GM19463 (cell line): ENCODE measurements at regions not wholly inside any gene's neighbourhood (a gene's known extent, or its start where the extent isn't known, plus 50 kb on each side); places are given as distances from the start of the nearest gene placed in this dataset.
"Not testable (repeated sequence)": the region's sequence is repeated elsewhere in the genome, so short reads cannot be mapped to it uniquely, and the experiment has no call there.

ENCODE experiments used
- ATAC-seq: cut with Tn5 transposase; IDR thresholded peaks from one replicate; pipeline ENCODE4 v1.9.1; 2021; ENCODE audit warnings: mild to moderate bottlenecking, moderate library complexity; ENCODE audit not compliant: unreplicated experiment

DNA sequence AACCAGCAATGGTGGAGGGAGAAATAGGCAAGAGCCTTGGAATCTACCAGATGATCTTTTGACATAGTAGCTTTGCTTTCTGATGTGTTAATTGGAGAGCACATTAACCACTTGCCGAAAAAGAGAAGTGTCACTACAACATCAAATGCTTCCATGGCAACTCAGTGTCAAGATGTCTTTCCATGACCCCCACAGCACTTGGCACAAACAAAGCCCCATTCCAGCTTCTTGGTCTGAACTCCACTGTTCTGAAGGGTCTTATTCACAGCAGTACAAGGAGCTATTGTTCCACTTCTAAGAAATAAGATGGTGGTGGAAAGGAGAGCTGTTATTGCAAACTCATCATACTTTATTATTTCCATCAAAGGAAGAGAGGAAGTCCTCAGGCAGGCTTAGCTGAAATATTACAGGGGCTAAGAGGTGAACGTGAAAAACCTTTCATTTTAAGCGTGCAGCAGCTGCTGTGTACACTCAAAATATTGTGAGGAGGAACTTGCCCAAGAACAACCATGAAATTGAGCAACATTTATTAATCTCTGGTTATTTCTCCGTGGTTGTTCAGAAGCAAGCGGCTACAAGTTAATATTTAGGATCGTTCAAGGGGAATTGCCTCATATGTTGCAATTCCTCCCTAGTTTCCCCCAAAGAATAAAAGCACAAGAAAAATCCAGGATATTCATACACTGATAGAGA, 354.8 kb upstream of the CELF2 start:
- no peak for ATAC-seq

DNA sequence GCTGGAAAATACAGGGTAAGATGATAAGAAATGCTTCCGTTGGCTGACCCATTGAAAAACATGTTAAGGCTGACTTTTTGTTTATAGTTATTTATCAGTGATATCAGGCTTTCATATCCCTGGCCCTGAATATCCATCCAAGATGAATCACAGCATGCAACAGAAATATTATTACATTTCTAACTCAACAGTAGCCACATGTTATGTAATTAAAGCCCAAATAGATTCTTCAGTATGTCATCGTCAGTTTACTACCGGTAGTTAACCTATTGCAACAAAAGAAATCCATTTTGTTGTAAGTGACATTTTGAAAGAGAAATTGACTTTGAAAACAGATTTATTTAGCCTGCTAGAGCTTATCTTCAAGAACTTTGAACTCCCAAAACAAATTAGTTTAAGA, 354.1 kb upstream of the CELF2 start:
- ATAC-seq: no peak

DNA sequence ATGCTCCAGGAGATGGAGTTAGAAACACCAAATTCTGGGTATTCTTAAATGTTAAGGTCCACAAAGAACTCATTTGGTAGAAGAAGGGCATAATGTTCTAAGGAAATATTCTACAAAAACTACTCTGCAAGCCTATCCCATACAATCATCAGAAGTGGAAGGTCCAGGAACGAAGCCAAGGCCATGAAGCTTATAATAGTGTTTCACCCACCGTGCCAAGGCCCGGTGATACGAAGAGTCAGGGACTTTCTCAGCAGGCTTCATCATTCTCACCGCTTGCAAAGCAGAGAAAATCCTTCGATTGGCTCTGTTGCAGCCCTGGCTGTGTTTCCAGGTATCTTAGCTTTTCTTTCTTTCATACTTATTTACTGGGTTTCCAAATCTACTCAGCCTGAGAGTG, 351.9 kb upstream of the CELF2 start:
- no peak for ATAC-seq

DNA sequence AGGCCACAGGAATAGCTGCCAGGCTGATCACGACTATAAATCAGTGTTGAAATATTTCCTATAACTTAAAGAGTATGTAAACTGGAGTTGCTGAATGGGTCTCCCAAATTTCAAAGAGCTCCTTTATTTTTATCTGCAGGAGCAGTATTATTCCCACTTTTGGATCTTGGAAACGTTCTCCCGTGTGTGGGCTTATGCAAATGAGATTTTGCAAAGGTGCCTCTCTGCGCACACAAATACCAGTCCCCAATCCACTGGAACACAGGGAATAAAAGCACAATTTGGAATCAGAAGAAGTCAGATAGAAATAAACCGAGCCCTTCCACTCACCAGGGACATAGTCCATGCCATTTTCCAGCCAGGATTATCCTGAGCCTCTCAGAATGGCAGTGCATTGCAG, 350.2 kb upstream of the CELF2 start:
- ATAC-seq: no peak

DNA sequence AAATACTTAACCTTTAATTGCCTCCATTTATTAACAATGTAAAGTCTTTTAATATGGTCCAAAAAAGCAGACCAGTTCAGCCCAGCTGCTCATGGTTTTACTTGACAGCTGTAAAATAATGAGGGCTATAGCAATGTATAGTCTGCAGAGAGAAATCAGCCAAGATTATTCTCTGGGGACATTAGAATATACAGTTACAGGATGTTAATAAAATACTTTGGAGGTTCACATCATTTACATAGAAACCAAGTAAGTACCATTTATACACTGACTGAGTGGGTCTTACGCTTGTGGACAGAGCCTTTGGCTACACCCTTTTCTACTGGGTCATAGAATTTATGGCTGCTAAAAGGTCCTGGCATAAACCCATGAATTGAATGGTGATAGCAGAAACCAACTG, 340.7 kb upstream of the CELF2 start:
- no peak for ATAC-seq

DNA sequence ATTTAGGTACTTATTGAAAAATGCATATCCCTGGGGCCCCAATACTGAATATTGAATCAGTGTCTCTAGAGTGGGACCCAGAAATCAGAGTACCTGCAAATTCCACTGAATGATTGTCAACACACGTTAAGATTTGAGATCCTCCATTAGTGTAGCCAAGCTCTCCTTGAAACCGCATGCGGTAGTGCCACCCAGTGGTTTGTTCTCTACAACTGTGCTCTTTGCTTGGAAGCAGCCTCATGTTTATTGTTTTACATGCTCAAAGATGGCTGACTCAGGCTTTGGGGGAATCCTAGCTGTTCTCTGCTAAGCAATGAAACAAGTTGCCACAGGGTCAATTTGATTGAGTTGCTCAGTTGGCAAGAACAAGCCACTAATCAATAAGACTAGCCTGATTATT, 340.2 kb upstream of the CELF2 start:
- peak; percentile 67 for ATAC-seq

DNA sequence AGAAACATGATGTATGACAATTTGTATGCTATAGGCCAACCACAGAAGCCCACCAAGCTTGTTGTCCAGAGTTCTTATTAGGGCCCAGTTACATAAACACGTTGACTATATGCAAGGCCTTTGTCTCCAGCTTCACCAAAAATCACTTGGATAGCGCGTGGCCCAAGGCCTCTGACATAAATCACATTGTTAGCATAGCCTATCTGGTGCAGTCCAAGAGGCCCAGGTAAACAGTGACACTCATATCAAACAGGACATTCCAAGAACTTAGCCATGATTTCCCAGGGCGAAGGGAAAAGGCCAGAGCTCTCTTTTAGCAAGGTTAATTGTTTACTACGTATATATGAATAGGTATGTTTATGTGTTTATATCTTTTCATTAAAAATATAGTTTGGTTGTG, 337.2 kb upstream of the CELF2 start:
- no peak for ATAC-seq

DNA sequence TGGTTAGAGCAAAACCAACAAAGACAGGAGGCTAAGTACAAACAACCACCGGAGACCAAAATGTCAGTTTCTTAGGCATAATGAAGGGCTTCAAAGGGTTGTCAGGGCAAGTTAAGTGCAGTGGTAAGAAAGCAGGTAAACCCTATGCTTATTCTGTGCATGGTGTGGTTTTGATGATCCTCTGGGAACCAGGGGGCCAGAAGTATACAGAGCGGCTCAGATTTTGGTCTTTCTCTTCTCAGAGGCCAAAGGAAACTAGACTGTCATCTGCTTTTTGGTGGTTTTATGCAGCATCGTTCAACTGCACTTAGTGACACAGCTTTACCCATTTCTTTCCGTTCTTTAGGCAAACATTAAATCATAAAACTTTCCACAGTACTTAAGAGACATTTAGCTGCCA, 332.7 kb upstream of the CELF2 start:
- ATAC-seq: no peak

DNA sequence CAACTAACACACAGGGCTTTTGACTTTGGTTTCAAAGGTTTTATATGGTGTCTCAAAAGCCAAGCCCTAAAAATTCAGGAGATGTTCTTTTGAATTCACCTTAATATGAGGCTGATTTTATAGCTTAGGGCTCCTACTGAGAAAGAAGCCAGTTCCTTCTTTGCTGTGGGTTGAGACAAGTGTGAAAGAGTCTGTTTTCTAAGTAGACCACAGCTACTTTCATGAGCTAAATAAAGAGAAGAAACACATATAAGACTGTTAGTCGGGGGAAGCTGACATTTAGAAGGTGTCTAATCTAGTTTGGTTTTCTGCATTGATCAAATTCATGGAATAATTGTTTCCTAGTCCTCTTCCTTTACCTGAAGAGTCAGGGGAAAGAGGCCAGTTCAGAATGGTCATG, 332.1 kb upstream of the CELF2 start:
- no peak for ATAC-seq

DNA sequence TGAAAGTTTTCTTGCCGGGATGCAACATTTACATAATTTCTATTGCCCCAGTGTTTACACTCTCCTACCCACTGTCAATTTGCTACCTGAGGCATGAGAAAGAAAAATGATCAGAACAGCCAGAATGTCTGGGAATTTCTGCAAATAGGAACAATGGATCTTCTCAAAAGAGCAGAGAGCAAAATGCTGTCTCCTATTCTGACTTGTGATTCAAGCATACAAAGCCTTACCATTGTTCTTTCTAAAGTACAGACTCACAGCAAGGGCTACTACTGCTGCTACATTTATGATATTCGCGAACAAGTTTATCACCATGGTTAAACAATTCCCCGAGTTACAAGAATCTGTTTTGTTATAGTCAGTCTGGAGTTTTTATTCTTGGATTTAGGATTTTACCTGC, 329.9 kb upstream of the CELF2 start:
- no peak for ATAC-seq

DNA sequence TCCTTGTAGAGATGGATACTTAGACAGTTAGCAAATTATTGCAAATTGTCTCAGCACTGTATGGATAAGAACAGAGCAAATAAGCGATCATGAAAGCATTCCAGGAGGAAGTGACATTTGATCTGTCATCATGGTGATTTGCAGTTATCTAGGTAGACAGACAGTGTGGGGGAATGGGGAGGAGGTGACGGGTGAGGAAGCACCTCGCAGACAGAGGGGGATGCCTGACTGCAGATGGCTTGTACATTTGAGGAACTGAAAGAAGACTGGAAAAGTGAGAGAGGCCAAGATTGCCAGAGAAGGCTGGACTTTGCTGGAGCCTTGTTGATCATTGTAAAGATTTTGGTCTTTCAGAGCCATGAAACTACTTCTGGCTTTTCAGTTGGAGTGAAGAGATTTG, 318.2 kb upstream of the CELF2 start:
- no peak for ATAC-seq

DNA sequence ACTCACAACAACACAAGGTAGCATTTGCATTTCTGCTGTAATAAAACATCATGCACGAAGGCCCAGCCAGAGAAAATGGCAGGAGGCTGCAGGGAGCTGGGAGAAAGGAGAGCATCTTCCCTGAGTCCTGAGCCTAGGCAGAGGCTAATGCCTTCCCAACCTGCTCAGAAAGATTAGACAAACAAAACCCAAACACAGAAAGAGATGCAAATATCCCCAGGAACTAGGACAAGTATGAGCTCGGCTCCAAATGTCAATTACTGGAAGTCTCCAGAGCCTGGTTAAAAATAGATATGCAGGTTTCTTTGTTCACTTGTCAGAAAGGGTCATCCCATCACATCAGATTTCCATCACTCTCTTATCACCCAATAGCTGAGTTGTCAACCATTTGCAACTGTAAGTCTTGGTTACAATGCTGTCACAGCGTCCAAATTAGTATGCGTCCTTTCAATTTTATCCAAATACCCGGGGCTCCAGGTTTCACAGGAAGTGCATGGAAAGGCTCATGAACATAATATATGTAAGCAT, 316.5 kb upstream of the CELF2 start:
- no peak for ATAC-seq

DNA sequence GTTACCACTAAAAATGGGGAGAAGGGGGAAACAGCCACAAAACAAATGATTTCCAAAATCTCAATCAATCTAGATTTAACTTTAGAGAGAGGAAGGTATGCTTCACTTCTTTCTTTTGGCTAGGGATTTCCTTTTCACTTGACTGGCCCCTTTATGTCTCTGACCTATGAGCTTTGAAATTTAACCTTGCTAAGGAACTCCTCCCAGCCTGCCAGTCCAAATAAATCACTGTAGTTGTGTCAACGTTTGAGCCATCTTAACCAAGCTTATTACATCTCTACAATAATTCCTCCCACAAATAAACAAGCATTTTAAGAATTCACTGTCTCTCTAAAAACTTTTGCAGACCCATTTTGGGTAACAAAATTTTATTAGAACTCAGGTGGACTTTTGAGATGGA, 315.5 kb upstream of the CELF2 start:
- no peak for ATAC-seq

DNA sequence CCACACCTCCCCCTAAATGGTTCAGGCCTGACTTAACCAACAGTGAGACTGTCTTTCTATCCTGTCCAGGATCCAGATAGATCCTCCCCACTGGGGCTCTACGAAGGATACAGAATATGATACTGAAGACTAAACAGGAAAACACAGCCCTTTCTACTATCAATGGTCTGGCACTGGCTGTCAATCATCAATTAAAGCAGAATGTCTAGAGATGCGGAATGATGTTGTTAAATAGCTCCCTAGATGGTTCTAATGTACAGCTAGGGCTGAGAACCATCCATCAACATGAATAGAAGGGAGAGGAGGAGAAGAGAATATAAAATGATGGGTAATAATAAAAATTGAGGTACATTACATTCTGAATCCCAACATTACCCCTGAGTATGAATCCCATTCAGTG, 314.3 kb upstream of the CELF2 start:
- no peak for ATAC-seq

DNA sequence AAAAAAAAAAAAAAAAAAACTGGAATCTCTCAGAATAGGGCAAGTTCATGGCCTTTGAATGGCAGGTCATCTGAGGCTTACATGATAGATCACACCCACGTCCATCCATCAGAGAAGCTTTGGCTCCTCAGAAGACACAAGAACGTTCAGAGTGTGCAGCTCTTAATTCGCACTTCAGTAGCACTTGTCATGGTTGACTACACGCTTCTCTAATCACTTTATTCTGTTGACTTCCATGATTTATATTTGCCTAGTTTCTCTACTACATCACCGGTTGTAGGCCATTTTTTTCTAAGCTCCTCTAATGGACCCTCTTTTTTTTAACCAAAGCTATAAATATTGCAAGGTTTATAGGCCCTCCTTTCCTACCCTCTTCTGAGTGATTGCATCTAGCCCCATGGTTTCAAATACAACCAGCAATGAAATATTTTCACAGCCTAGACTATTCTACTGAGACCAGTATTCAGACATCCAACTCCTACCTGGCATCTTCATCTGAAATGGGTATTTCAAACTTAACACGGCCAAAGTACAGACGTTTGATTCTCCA, 305.4 kb upstream of the CELF2 start:
- ATAC-seq: no peak

DNA sequence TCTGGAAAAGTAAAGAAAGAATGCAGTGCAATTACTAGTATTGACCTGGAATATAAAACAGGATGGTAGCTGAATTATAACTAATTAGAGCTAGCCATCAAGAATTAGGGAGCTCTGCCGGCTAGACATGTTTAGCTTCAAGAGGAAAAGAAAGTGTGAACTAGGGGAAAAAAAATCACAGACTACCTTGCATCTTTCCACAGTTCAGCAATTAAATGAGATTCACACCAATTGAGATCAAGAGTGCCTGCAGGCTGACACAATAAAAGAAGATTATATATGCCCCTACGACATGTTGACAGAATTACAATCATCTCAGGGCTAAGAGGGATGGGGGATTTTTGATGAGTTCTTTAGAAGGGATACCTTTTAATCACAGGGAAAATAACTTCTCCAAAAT, 303.3 kb upstream of the CELF2 start:
- ATAC-seq: no peak

DNA sequence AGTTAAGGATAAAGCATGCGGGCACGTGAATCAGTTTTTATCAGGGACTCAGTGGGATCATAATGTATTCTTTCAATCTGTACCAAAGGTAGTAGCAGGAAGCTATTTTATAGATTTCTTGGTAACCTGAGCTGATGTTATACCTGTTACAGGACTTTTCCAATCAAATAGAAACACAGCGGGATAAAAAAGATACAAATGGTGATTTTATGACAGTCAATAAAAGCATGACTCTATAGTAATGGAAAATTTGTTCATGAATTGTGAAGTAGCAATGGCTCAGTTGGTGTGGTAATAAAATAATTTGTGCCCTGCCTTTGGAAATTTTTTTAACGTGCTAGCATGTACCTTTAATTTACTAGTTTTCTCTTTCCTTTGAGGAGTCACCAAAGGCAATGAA, 300.7 kb upstream of the CELF2 start:
- no peak for ATAC-seq

DNA sequence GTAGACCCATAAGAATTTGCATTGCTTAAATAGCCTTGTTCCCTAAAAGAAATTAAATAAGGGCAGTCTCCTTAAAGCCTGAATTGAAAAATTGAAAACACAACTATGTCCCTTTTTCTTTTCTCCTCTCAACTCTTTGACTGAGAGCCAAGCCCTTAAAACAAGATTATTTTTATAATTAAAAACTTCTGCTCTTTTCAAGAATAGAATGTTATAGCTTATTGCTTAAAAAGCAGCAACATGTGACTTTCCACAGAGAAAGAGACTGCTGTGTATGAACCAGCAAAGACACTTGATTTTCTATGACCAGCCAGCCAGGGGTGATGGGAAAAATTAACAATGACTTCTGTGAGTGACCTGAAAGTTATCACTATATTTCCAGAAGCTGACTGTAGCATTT, 295.2 kb upstream of the CELF2 start:
- no peak for ATAC-seq

DNA sequence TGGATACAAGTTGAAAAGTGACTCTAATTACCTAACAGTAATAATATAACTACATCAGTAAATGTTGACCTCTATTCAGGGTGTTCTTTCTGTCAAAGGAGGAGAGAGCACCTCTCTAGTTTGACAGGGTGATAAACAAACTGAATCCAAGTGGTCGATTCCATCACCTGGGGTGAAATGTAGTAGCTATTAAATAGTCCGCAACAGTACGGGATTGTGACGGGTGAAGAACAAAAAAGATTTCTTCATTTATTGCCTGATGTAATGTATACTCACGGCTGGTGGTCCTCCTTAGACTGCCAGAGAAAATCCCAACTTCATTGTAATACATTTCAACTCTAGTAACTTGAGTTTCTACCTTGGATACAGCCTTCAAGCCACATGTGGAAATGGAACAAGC, 292.5 kb upstream of the CELF2 start:
- ATAC-seq: no peak

DNA sequence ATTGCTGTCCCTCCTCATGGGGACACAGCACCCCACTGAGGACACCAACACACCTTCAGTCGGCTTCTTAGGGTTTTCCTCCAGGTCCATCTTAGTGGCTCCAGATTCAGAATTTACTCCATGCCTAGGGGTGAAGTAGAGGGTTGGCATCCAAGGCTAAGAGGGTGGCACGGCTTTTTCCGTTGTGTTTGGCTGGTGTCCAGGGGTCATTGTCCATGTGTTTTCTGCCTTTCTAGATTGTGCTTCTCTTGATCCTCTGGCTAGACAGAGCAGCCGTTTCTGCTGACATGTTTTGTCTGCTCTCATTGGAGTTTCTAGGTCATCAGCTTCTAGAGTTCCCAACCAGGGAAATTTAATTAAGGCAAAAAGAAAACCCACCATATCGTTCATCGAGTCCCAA, 291.6 kb upstream of the CELF2 start:
- no peak for ATAC-seq

DNA sequence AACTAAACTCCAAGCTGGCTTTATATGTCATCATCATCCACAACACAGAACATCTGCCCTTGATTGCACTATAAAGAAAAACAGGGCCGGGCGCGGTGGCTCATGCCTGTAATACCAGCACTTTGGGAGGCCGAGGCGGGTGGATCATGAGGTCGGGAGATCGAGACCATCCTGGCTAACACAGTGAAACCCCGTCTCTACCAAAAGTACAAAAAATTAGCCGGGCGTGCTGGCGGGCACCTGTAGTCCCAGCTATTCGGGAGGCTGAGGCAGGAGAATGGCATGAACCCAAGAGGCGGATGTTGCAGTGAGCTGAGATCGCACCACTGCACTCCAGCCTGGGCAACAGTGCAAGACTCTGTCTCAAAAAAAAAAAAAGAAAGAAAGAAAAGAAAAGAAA, 290.3 kb upstream of the CELF2 start:
- ATAC-seq: not testable (repeated sequence)

DNA sequence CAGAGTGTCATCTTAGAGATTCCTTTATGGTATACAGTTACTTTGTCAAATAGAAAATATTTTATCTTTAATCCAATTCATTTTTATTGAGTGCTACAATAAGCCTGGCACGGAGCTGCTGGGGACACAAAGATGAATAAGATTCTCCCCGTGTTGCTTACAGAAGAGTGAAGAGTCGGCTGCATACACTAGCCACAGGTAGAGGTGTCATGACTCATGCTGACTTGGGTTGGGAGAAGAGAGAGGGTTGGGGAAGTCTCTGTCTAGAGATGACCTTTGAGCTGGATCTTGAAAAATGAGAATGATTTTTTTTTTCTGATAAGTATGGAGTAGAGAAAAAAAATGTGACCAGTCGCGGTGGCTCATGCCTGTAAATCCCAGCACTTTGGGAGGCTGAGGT, 289.9 kb upstream of the CELF2 start:
- no peak for ATAC-seq

DNA sequence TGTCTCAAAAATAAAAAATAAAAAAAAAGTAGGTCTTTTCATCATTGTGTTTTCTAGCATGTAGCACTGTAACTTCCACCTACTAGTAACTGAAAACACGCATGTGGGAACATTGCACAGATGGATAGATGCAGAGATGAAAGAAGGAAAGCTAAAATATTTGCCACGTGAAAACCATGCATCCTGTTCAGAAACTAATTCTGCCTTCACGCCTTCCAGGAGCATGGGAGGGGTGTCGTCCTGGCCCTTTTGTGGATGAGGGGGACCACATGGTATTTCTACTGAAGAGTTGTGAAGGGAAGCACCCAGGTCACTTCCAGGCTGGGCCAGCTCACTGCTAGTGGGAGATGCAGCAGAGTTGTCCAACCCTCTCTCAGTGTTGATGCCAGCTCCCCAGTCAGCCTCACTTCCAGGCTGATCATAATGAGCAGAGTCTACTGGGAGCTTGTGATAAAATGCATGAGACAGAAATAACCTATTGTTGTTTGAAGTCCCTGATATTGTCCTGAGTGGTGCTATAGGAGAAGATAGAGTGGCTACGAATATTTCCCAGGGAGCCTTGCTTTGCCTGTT, 287.1 kb upstream of the CELF2 start:
- ATAC-seq: no peak
